NCI-H187 treated with DMSO at 0.1 percent for 48 hours (cell line): ENCODE measurements at regions not wholly inside any gene's neighbourhood (a gene's known extent, or its start where the extent isn't known, plus 50 kb on each side); places are given as distances from the start of the nearest gene placed in this dataset.
"Not testable (repeated sequence)": the region's sequence is repeated elsewhere in the genome, so short reads cannot be mapped to it uniquely, and the experiment has no call there.

Experiments used
- DNase-seq: peaks from one replicate; lab custom pipeline; 2025; lab: John Stamatoyannopoulos, UW

- no peak for DNase-seq
Measured at GRCh38 chrX:115402299-115402698, 112.8 kb downstream of the LUZP4 start.

GRCh38 chrX:115408771-115409400 lies 119.4 kb downstream of the LUZP4 start:
- DNase-seq = no peak

GRCh38 chrX:115409551-115409950 lies 120.0 kb downstream of the LUZP4 start:
- DNase-seq = no peak

GRCh38 chrX:115410731-115411428 lies 121.4 kb downstream of the LUZP4 start:
- DNase-seq = no peak

GRCh38 chrX:115413246-115413878 lies 123.8 kb downstream of the LUZP4 start:
- DNase-seq = no peak

- DNase-seq = no peak
Measured at GRCh38 chrX:115419069-115419468, 129.6 kb downstream of the LUZP4 start.

GRCh38 chrX:115423086-115423485 lies 133.6 kb downstream of the LUZP4 start:
- DNase-seq = no peak

GRCh38 chrX:115425359-115425758 lies 135.6 kb upstream of the PLS3 start:
- DNase-seq = no peak

GRCh38 chrX:115427861-115428410 lies 133.0 kb upstream of the PLS3 start:
- DNase-seq = no peak

- not testable (repeated sequence) for DNase-seq
Measured at GRCh38 chrX:115434834-115435233, 126.1 kb upstream of the PLS3 start.

GRCh38 chrX:115437841-115438595 lies 123.0 kb upstream of the PLS3 start:
- DNase-seq = no peak

- DNase-seq = no peak
Measured at GRCh38 chrX:115448146-115448545, 112.8 kb upstream of the PLS3 start.

GRCh38 chrX:115449742-115450141 lies 111.2 kb upstream of the PLS3 start:
- DNase-seq = no peak

- no peak for DNase-seq
Measured at GRCh38 chrX:115452251-115452650, 108.7 kb upstream of the PLS3 start.

- DNase-seq = no peak
Measured at GRCh38 chrX:115459883-115460880, 100.8 kb upstream of the PLS3 start.

GRCh38 chrX:115462406-115462805 lies 98.6 kb upstream of the PLS3 start:
- no peak for DNase-seq

- DNase-seq = no peak
Measured at GRCh38 chrX:115467961-115468360, 93.0 kb upstream of the PLS3 start.

GRCh38 chrX:115472131-115472530 lies 88.8 kb upstream of the PLS3 start:
- DNase-seq = no peak

- DNase-seq = no peak
Measured at GRCh38 chrX:115486510-115486909, 74.5 kb upstream of the PLS3 start.

GRCh38 chrX:115487608-115488007 lies 73.4 kb upstream of the PLS3 start:
- no peak for DNase-seq

GRCh38 chrX:115490814-115491213 lies 70.2 kb upstream of the PLS3 start:
- no peak for DNase-seq
